Body of pancreas (tissue), 4 donors: ENCODE measurements at regions not wholly inside any gene's neighbourhood (a gene's known extent, or its start where the extent isn't known, plus 50 kb on each side); places are given as distances from the start of the nearest gene placed in this dataset.

Source experiments
- CTCF ChIP-seq, 7 experiments: fragments of 450-650 bp in 4 of 7; fragments of 200-600 bp in 3 of 7; sonication (generic) in 3 of 7; IDR thresholded peaks; one replicate each; pipeline ENCODE4 v1.5.1; 2016 to 2019; ENCODE audit warnings: antibody characterized with exemption in 7 of 7
- POLR2A ChIP-seq, 3 donors: fragments of 450-650 bp; IDR thresholded peaks; one replicate each; pipeline ENCODE4 v1.6.1; 2016; ENCODE audit warnings: antibody characterized with exemption in 3 of 3, mild to moderate bottlenecking in 2 of 3

GRCh38 chr16:64375391-64375980, 746.4 kb downstream of the CDH11 start:
- no peak for TF ChIP-seq CTCF (IDR thresholded peaks at IDR 0.05)
- no peak for TF ChIP-seq POLR2A (IDR thresholded peaks at IDR 0.05)
